Occipital lobe (tissue), 1 donor: ENCODE measurements at regions not wholly inside any gene's neighbourhood (a gene's known extent, or its start where the extent isn't known, plus 50 kb on each side); places are given as distances from the start of the nearest gene placed in this dataset.
"Not testable (repeated sequence)": the region's sequence is repeated elsewhere in the genome, so short reads cannot be mapped to it uniquely, and the experiment has no call there.

Experiments
- DNase-seq: peaks from one replicate; lab custom pipeline; 2025; lab: John Stamatoyannopoulos, UW

DNA sequence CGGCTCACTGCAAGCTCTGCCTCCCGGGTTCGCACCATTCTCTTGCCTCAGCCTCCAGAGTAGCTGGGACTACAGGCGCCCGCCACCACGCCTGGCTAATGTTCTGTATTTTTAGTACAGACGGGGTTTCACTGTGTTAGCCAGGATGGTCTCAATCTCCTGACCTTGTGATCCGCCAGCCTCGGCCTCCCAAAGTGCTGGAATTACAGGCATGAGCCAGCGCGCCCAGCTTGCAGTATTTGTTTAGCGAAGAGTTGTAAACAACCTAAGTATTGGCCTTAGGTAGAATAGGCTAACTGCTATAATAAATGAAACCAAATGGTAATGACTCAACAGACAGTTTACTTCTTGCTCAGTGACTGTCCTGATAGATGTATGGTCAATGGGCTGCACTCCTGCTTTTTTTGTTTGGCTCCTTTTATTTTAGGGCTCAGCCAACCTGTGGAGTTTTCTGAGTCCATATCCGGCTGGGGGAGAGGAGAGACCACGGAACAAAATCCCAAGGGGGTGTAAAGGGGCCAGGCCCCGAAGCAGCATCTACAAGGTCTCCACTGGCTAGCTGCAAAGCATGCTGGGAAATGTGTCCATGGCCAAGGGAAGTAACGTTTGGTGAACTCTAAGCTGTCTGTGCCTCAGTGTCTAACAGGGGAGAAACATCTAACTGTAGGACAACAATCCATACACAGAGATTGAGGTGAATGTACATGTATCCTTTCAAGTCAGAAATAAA is 841.0 kb upstream of the ID2 start:
- no peak for DNase-seq

DNA sequence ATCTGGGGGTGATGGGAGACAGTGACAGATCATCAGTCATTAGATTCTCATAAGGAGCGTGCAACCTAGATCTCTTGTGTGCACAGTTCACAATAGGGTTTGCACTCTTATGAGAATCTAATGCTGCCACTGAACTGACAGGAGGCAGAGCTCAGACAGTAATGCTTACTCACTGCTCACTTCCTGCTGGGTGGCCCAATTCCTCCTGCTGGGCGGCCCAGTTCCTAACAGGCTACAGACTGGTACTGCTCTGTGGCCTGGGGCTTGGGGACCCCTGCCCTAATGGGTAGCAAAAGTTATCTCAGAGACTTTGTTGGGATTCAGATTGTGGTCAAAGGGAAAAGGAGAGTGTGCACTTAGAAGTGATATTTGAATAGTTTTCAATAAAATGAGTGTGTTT is 840.1 kb upstream of the ID2 start:
- no peak for DNase-seq

DNA sequence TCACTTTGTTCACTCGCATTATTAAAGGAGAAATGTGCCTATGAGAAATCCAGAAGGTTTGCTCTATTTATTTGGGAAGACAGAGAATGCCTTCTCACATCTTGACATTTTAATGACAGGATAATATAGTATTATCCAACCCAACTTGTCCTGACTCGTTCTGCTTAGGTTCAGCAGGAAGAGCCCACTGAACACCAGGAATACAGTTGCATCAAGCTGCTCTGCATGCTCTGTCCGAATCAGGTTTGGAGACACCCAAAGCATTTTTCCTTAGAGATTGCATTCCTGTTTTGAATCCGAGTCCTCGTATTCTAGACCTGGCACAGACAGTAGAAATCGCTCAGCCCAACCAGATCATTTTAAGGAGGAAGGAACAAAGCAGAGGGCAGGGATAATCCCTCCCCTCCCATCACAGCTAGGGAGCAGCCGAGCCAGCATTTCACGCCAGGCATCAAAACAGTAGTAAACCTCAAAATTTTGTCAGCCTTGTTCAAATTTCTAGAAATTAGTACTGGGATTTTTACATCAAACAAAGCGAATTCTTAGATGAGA is 837.4 kb upstream of the ID2 start:
- no peak for DNase-seq

DNA sequence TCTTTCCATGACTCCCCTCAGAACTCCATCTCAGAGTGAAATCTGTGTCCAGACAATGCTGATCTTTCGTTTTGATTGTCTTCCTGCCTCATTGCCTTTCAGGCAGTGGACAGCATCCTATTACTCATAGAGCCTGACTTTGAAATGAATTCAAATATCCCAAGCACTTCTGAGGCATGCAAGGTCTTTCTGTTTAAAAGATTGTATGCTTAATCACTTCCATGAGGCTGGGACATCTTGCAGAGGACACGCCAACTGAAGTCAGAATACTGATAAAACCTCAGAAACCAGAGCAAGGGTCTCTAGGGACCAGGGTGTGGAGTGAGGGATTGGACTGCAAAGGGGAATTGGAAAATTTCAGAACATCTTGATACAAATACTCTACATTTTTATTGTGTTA is 836.5 kb upstream of the ID2 start:
- DNase-seq: no peak

DNA sequence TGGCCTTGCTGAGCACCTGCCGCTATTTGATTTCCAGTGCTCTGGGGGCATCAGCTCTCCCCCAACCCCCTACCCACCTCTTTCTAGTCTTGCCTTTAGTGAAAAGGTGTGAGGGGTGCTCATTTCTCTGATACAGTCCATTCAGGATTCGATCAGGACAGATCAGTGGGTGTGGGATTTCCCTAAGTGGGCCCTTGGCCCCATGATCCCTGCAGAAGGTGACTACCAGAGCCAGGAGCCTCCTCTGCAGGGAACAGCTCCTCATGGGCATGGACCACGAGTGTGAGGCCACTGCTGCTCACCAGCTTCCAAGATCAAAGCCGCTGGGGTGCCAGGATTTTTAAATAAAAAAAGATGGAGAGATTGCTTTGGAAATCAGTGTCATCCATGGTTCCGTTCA is 835.2 kb upstream of the ID2 start:
- DNase-seq: no peak

DNA sequence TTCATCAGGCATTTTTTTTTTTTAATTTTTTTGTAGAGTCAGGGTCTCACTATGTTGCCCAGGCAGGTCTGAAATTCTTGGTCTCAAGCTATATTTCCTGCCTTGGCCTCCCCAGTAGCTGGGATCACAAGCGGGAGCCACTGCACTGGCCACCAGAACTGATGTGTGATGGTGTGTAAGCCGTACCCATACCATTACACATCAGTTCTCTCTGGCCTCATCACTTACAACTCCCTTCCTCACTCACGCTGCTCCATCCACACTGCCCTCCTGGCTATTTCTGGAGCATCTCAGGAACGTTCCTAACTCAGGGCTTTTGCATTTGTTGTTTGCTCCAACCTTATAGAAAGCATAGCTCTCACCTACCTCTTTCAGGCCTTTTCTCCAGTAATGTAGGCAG is 834.5 kb upstream of the ID2 start:
- no peak for DNase-seq

DNA sequence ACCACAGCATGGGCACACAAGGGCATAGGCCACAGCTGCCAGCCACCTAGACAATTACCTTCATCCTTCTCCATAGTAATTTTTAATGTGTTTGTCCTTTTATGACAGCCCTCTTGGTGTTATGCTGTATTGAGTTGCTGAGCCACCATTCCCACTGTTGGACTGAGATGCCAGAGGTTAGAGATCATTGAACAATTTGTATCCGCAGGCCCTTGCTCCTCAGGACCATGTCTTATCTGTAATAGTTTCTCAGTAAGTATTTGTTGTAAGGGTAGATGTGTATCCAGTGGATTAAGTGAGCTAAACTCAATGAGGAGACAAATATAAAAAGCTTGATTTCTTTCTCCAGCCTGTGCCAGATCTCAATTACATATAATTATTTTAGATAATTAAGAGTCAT is 832.8 kb upstream of the ID2 start:
- DNase-seq: no peak

DNA sequence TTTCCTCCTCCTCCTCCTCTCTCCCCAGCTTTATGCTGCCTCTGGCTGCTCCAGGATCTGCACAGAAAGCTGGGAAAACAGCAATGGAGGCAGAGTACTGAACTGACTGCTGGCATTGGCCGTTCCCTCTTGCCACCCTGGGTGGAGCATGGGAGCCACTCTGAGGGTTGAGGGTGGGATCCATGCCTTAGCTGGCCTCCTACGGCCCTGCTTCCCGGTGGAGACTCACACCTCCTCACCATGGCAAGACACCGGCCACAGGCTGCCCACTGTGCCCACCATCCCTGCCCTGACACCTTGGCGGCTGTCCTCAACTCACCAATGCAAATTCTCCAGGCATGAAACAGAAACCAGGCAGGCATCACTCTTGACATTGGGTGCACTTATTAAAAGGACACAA is 832.3 kb upstream of the ID2 start:
- no peak for DNase-seq

DNA sequence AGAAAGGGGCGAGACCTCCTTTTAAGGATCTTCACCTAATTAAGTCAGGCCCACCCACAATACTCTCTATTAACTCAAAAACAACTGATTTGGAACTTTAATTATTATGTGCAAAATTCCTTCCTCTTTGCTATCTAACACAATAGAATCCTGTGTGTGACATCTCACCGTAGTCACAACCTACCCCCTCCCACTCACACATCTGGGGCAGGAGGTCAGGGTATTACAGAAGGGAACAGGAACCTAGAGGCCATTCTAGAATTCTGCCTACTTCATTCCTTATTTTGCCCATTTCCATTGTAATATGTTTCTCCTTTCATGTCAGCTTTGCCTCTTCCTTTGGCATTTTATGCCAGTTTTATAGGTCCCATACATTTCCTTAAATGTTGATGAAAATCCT is 829.3 kb upstream of the ID2 start:
- DNase-seq: no peak

DNA sequence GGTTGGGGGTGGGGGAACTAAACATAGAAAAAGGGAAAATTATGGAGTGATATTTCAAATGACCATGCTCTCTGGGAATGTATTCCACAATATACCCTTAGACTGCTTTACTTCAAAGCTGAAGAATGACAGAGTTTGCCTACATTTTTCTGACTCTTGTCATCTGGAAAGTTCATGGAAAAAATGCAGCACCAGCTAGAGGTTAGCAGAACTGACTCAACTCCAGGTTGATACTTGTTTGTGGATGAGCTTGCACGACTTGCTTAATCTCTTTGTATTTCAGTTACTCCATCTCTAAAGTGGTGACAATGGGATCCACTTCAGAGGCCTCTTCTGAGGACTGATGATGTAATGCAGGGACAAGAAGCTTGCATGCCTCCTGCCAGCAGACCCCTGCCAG is 824.0 kb upstream of the ID2 start:
- DNase-seq: no peak

DNA sequence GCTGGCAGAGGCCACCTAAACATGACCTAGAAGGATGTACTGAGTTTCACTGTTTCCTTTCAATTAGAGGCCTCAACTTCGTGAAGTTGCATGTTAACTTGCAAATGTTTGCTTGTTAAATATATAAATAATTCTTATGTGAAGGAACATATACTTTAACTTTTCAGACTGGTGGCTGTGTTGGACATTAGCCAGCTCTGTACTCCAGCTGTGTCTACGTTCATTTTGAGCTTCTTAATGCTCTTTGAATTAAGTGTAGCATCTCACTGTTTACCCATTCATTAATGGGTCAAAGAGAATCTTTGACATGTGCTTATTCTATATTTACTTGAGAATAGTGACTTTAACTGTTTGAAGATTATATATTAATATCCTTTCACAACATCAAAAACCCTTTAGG is 823.2 kb upstream of the ID2 start:
- no peak for DNase-seq

DNA sequence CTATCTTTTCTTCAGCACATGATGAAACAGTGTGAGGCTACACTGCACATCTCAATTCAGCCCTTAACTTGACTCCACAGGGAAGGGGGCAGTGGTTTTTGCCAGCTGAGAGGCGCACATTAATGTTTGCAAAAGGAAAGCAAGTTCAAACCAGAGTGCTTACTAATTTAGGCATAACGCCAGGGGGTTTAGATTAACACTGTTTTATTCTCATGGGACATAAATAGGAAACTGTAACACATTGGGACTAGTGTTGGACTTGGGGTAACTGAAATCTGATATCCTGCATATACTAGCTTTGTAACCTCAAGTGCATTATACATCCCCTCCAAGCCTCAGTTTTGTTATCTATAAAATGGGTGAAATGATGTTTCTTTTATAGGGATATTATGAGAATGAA is 821.2 kb upstream of the ID2 start:
- no peak for DNase-seq

DNA sequence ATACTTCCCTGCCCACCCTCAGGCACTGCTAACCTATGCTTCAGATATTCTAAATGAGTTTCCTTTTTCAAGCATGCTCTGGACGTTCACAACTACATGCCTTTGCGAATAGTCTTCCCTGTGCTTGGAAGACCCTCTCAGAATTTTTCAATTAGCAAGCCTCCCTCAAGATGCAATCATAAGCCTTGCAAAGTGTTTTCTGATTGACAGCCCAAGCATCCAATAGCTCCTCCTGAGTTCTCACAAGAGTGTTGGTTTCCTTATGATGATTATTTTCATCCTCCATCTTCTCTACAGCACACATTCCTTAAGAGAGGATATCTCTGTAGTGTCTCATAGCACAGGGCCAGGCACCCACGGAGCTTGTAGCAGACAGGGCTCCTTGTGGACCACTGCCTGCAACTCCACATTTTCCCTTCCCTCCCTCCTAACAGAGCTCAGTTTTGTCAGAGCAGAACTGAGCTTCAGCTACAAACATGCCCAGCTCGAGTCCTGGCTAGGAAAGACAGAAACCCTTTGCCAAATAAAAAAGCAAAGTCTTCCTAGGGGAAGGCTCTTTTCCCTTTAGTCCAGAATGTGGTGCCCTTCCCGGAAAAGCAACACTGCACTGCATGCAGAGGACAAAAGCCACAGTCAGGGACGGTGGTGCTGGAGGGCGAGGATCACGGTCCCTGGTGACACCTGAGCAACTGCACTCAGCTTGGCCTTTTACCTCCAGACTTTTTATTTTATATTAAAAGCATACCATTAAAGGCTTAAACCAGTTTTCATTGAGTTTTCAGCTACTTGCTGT is 819.8 kb upstream of the ID2 start:
- no peak for DNase-seq

DNA sequence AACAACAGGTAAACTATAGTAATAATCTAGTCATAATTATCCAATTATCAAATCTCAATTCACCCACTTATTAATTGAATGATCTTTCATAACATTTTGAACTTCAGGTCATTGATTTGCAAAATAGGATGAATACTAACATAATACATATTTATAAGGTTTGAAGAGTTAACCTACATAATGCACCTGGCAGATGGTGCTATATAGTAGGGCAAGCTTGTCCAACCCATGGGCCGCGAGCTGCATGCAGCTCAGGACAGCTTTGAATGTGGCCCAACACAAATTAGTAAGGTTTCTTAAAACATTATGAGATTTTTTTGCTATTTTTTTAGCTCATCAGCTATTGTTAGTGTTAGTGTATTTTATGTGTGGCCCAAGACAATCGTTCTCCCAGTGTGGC is 815.8 kb upstream of the ID2 start:
- no peak for DNase-seq

DNA sequence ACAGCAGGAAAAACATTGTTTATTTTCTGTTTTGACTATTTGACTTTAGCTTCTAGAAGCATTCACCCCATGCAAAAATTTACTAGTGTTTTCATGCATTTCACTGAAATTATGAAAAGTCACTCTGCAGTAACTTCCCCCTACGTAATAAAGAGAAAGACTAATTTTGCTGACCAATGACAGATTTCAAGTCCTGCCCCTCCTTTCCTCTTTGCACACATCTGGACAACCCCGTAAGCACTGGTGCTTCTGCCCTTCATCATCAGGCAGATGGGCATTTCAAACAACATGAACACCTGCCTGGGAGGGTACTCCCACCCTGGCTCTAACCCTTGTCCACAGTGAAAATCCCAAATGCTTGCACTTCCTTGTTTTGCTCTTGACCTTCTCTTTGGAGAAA is 815.0 kb upstream of the ID2 start:
- DNase-seq: no peak

DNA sequence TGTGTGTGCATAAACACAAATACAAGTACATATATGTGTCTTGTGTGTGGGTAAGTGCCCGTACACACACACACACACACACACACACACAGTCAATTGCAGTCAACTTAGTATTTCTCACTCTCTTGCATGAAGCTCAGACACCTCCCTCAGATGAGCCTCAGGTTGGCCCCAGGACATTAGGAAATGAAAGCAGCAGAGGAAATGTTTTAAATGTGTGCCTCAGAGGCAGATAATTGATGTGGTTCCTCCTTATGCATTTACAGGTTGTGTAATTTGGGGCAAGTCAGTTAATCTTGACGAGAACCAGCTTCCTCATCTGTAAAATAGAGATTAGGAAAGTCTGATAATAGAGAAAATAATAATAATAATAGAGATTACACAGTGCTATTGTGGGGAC is 814.0 kb upstream of the ID2 start:
- DNase-seq: no peak

DNA sequence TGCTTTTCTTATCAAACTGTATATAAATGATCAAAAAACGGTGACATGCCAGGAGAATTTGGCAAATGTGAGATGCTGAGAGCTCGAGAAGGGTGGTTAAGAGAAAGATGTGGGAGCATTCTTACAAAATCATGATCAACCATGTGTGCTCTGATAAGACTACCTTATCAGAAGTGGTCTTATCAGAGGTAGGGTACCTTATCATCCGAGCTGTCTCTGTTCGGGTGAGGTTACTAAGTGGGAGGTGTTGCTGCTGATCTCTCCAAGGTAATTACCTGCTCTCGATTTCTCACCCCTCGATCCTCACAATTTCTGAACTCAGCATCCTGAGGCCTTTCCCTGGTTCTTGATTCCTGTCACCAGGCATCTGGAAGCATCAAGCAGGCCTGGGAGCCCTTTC is 813.0 kb upstream of the ID2 start:
- DNase-seq: no peak

DNA sequence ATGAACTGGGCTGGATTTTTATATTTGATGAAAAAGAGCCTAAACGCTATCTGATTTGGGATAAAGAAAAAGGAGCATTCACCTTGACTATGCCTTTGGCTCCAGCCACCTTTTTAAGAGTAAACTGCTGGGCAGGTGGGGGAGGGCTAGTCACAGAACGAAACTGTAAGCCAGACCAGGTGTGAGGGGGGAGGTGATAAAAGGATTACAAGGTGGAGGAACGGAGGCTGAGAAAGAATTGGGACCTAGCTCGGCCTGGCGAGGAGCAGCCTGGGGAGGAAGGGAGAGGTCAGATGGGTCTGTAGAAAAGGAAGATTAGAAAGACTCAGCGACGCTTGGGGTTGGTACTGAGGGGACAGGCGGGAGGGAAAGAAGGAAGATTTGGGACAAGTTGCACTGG is 805.4 kb upstream of the ID2 start:
- not testable (repeated sequence) for DNase-seq

DNA sequence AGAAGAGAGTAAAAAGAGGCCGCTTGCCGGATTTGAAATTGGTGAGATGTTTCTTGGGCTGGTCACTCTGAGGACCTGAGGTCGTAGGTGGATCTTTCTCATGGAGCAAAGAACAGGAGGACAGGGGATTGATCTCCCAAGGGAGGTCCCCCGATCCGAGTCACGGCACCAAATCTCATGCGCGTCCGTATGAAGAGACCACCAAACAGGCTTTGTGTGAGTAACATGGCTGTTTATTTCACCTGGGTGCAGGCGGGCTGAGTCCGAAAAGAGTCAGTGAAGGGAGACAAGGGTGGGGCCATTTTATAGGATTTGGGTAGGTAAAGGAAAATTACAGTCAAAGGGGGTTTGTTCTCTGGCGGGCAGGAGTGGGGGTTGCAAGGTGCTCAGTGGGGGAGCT is 803.6 kb upstream of the ID2 start:
- not testable (repeated sequence) for DNase-seq

DNA sequence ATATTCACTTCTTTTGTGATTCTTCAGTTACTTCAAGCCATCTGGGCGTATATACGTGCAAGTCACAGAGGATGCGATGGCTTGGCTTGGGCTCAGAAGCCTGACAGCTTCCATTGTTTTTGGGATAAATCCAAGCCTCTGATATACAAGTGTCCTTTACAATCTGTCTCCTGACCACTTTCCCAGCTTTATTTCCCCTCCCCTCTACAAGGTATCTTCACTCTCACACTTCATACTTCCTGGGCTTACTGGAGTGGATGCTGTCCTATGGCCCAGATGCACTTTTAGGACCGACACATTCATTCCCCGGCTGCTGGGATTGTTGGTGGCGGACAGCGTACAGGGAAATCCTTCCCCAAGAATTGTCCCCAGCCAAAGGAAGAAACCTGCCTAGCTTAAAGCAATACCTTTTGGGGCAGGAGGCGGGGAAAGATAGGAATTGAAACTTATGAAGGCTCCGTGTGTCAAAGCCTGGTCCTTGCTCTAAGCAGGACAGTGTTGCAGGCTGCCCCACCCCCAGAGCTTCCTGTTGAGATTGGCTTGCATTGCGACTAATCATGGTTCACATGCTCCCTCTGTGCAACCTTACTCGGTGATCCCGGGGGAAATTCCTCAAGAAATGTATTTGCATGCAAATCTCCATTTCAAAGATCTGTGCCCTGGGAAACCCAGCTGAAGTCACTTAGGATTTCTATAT is 802.9 kb upstream of the ID2 start:
- no peak for DNase-seq

DNA sequence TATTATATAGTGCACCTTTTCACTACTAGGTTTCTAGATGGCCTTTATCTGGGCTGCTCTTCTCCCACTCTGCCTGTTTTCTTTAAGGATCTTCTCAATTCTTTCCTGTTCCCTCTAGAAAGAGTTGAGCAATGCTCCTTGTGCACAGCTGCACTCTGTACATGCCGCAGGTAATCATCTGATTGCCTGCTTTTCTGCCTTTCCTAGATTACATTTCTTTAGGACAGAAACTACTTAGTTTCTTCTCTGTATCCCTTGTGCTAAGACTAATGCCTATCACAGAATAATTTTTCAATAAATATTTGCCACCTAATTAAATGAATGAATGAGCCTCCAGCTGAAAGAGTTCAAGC is 802.4 kb upstream of the ID2 start:
- no peak for DNase-seq

DNA sequence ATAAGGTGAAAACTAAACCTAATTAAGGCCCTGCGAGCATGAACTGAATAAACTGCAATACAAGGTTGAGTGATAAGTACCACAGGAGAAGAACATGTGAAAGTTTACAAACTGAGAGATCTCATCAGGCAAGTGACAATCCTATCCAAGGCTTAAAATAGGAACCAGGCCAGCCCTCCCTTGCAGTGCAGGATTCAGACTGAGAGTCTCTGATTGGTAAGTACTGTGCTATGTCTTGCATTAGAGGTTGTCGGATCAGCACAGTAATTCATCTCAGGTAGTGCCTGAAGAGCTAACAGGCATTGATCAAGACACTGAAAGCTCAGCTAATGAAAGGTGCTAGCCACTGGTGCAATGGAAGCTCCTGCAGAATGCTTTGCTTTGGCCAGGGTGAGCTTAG is 801.7 kb upstream of the ID2 start:
- DNase-seq: no peak

DNA sequence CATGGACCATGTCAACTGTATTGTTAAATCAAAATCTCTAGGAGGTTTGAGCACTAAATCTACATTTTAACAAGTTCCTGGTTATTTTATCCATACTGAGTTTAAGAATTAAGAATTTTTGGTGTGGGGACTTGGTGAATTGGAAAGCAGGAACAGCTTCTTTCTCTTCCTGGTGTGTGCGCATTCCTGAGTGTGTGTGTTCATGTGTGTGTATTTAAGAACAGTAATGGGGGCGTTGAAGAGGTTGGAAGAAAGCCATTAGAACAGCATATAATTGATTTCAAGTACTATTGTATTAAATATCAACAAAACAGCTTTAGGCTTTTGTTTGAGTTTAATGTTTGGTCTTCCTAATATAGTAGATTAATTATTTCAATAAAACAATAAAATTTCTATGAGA is 801.3 kb upstream of the ID2 start:
- no peak for DNase-seq
